Endothelial cell of umbilical vein (primary cell): ENCODE measurements at regions not wholly inside any gene's neighbourhood (a gene's known extent, or its start where the extent isn't known, plus 50 kb on each side); places are given as distances from the start of the nearest gene placed in this dataset.

Experiments
- BruUV-seq: library from RNA; stranded (reverse); fragments of 400-500 nt; replicated peaks from 2 replicates; lab custom pipeline; 2021; lab: Mats Ljungman, UMichigan
- CTCF ChIA-PET: fragments of 300-600, 350-600 bp; sonication (Branson Sonifier 250); formaldehyde crosslinking; loops from one replicate; lab custom pipeline; 2021; ENCODE audit warnings: antibody characterized with exemption, inconsistent platforms; lab: Charles Lee
- POLR2A ChIA-PET: fragments of 300-600, 350-600 bp; sonication (Branson Sonifier 250); formaldehyde crosslinking; loops from one replicate; lab custom pipeline; 2021; ENCODE audit warnings: antibody characterized with exemption, inconsistent platforms; lab: Charles Lee
- DNase-seq: peaks from one replicate; pipeline ENCODE4 v3.0.0-alpha.2; 2011; ENCODE audit warnings: low read depth, low spot score
- FAIRE-seq: peaks from 2 replicates; lab custom pipeline; 2011; peaks lifted over from hg19 to GRCh38; lab: Jason Lieb, UNC
- H2AFZ ChIP-seq: 2 replicates; pipeline ENCODE4 v1.6.0; 2012; ENCODE audit warnings: low read depth, low read length, control low read depth, inconsistent platforms
- H3K27ac ChIP-seq: 2 replicates; pipeline ENCODE4 v1.5.1; 2011; ENCODE audit warnings: low read depth, mild to moderate bottlenecking, control low read depth, low read length, moderate library complexity; ENCODE audit not compliant: insufficient read depth
- H3K27me3 ChIP-seq, 2 experiments: 2 replicates each; pipeline versions ENCODE4 v1.6.0 to v1.6.1; 2011; ENCODE audit warnings: low read length in 2 of 2, mixed read lengths in 1 of 2; ENCODE audit not compliant: control insufficient read depth in 2 of 2, insufficient read depth in 2 of 2
- H3K36me3 ChIP-seq, 2 experiments: 2 replicates in 1 of 2; 3 replicates in 1 of 2; pipeline ENCODE4 v1.5.1; 2011; ENCODE audit warnings: low read length in 2 of 2, mild to moderate bottlenecking in 1 of 2, moderate library complexity in 1 of 2; ENCODE audit not compliant: control insufficient read depth in 2 of 2, insufficient read depth in 2 of 2; ENCODE audit errors: extremely low read depth in 1 of 2
- H3K4me1 ChIP-seq: 3 replicates; pipeline ENCODE4 v1.5.1; 2011; ENCODE audit warnings: mild to moderate bottlenecking, low read length; ENCODE audit not compliant: control insufficient read depth, insufficient read depth; ENCODE audit errors: extremely low read depth
- H3K4me2 ChIP-seq: 2 replicates; pipeline ENCODE4 v1.6.1; 2011; ENCODE audit warnings: low read length, control low read depth, mixed read lengths; ENCODE audit not compliant: insufficient read depth
- H3K4me3 ChIP-seq, 3 experiments: fragments of 200-600 bp in 1 of 3; sonication (generic), shearing (Covaris generic) in 1 of 3; replicated peaks in 1 of 3; 2 replicates each; pipeline ENCODE4 v1.5.1; 2011 to 2016; ENCODE audit warnings: control low read depth in 3 of 3, low read length in 3 of 3, mild to moderate bottlenecking in 2 of 3, inconsistent platforms in 1 of 3, low read depth in 1 of 3, moderate library complexity in 1 of 3; ENCODE audit not compliant: insufficient read depth in 1 of 3
- H3K79me2 ChIP-seq: 2 replicates; pipeline ENCODE4 v1.6.0; 2012; ENCODE audit warnings: low read length, inconsistent platforms; ENCODE audit not compliant: control insufficient read depth, insufficient read depth
- H3K9ac ChIP-seq: replicated peaks from 2 replicates; pipeline ENCODE3; 2011; ENCODE audit warnings: low read length, control low read depth; ENCODE audit not compliant: insufficient read depth; ENCODE audit errors: extremely low read depth
- H3K9me1 ChIP-seq: replicated peaks from 3 replicates; pipeline ENCODE4 v1.6.0; 2011; ENCODE audit warnings: mild to moderate bottlenecking, low read length; ENCODE audit not compliant: control insufficient read depth, insufficient read depth; ENCODE audit errors: extremely low read depth
- H3K9me3 ChIP-seq: replicated peaks from 2 replicates; pipeline ENCODE4 v1.5.1; 2012; ENCODE audit warnings: low read length, inconsistent platforms; ENCODE audit not compliant: control insufficient read depth, insufficient read depth
- H4K20me1 ChIP-seq: replicated peaks from 2 replicates; pipeline ENCODE3; 2011; ENCODE audit warnings: mild to moderate bottlenecking, low read length; ENCODE audit not compliant: control insufficient read depth, insufficient read depth; ENCODE audit errors: extremely low read depth
- EZH2 ChIP-seq: IDR thresholded peaks from 2 replicates; pipeline ENCODE4 v1.6.1; 2012; ENCODE audit warnings: borderline replicate concordance, low read depth, mild to moderate bottlenecking, moderate library complexity, low read length, inconsistent platforms; ENCODE audit not compliant: severe bottlenecking
- FOS ChIP-seq: IDR thresholded peaks from 2 replicates; pipeline ENCODE4 v1.6.1; 2011; ENCODE audit warnings: mild to moderate bottlenecking, low read length, moderate library complexity, borderline replicate concordance; ENCODE audit not compliant: insufficient read depth
- GATA2 ChIP-seq: IDR thresholded peaks from 2 replicates; pipeline ENCODE4 v1.7.0; 2011; ENCODE audit warnings: low read depth, mild to moderate bottlenecking, moderate library complexity, mixed read lengths, low read length; ENCODE audit not compliant: insufficient read length, insufficient read depth
- JUN ChIP-seq: IDR thresholded peaks from 2 replicates; pipeline ENCODE4 v1.6.1; 2011; ENCODE audit warnings: borderline replicate concordance, low read depth; ENCODE audit not compliant: insufficient read length, insufficient read depth
- MYC ChIP-seq: IDR thresholded peaks from one replicate; pipeline ENCODE4 v1.6.1; 2011; ENCODE audit warnings: mild to moderate bottlenecking, low read depth, low read length
- POLR2A ChIP-seq: IDR thresholded peaks from 2 replicates; pipeline ENCODE4 v1.6.1; 2012; ENCODE audit warnings: low read depth, mild to moderate bottlenecking, control low read depth, low read length
- POLR2AphosphoS5 ChIP-seq: IDR thresholded peaks from 2 replicates; pipeline ENCODE4 v1.6.1; 2012; ENCODE audit warnings: low read depth, mild to moderate bottlenecking, control low read depth, low read length, moderate library complexity; ENCODE audit not compliant: insufficient read depth
- dilution Hi-C: fragments of 300-500 bp; cut with MboI; formaldehyde crosslinking; loops from one replicate; pipeline ENCODE4 v1.15.0; 2019; ENCODE audit warnings: low sequenced_read_pairs; ENCODE audit not compliant: extremely low pct_ligation_motif_present
- intact Hi-C: fragments of 100-400 bp; cut with micrococcal nuclease; formaldehyde crosslinking; loops from one replicate; pipeline ENCODE4 v1.10.0; 2022
- TF ChIP-seq, protein P1 (sequence below), 2 donors: IDR thresholded peaks; 1 replicate in 1 of 2; 2 replicates in 1 of 2; pipeline ENCODE4 v1.5.1; 2011; ENCODE audit warnings: low read length in 2 of 2, mild to moderate bottlenecking in 2 of 2, moderate library complexity in 2 of 2, control low read depth in 1 of 2, inconsistent platforms in 1 of 2, low read depth in 1 of 2; ENCODE audit not compliant: insufficient read depth in 1 of 2; ENCODE audit errors: extremely low read depth in 1 of 2
- TF ChIP-seq, protein P2 (sequence below): IDR thresholded peaks from 2 replicates; pipeline ENCODE4 v1.6.1; 2011; ENCODE audit not compliant: insufficient read depth, insufficient read length

DNA sequence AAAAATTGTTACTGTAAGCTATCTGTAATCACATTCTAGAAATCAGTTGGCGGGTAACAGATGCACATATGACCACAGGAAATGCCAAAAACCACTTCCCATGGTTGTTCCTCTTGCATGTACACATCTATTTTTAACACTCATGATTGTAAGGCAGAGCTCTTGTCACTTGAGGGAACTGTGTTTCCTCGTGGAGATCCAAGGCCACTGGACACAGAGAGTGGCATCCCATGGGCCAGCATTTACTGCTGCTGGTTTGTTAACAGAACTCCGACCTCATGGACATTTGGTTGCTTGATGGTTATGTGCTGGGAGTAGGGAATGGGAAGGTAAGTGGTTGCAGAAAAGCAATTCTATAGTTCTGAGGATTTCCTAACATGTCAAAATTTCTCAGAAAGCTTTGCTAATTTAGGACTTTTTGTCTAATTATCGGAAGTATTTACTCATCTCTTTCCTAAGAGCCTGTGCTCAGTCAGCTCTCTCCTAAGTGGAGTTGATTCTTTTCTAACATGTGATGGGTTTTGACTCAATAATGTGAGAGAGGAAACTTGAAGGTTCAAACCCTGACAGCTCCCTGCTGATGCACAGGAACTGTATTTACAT, 202.0 kb upstream of the NR3C1 start:
- no peaks in the 10 kb centered on the region for H3K4me1 ChIP-seq
- no peak overlapping the region for H2AFZ ChIP-seq
- ChIA-PET CTCF (interaction anchor here (1.3 kb wide), 1 partner anchor 19 kb away, joined by 3 read pairs; no protein-coding TSS in a partner anchor), POLR2A (no interaction called here)
- intact Hi-C loops (no loop called here), dilution Hi-C loops (no loop called here)
- H3K27me3 ChIP-seq: peaks cover 2 to 3% of the 10 kb centered on the region in 2 experiments
- H3K9me3 ChIP-seq: no peaks in the 10 kb centered on the region
- FAIRE-seq (no peak), DNase-seq (no peak)
- no peak overlapping the region for H3K4me3 ChIP-seq
- no peaks in the 10 kb centered on the region for H3K36me3 ChIP-seq
- no peak overlapping the region for H3K27ac ChIP-seq
- no peak overlapping the region for H3K4me2 ChIP-seq
- BruUV-seq: no TSS peak
- no peaks in the 10 kb centered on the region for H3K9me1 ChIP-seq
- no peaks in the 10 kb centered on the region for H4K20me1 ChIP-seq
- H3K79me2 ChIP-seq: no peaks in the 10 kb centered on the region
- no peak for TF ChIP-seq MYC
- TF ChIP-seq, protein P1, sequence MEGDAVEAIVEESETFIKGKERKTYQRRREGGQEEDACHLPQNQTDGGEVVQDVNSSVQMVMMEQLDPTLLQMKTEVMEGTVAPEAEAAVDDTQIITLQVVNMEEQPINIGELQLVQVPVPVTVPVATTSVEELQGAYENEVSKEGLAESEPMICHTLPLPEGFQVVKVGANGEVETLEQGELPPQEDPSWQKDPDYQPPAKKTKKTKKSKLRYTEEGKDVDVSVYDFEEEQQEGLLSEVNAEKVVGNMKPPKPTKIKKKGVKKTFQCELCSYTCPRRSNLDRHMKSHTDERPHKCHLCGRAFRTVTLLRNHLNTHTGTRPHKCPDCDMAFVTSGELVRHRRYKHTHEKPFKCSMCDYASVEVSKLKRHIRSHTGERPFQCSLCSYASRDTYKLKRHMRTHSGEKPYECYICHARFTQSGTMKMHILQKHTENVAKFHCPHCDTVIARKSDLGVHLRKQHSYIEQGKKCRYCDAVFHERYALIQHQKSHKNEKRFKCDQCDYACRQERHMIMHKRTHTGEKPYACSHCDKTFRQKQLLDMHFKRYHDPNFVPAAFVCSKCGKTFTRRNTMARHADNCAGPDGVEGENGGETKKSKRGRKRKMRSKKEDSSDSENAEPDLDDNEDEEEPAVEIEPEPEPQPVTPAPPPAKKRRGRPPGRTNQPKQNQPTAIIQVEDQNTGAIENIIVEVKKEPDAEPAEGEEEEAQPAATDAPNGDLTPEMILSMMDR (IDR thresholded peaks at IDR 0.05; ENCODE audit: extremely low read depth in 1 of 2, insufficient read depth in 1 of 2, low read depth in 1 of 2, low read length in 2 of 2): no peak
- TF ChIP-seq FOS: no peak
- TF ChIP-seq POLR2A: no peak
- no peak overlapping the region for H3K9ac ChIP-seq

GRCh38 chr5:143601917-143602333, 198.4 kb upstream of the NR3C1 start:
- CTCF ChIA-PET: no interaction called here
- H3K9me1 ChIP-seq: no peaks in the 10 kb centered on the region
- intact Hi-C loops: no loop called here
- BruUV-seq: no TSS peak
- no peak overlapping the region for H2AFZ ChIP-seq
- no peak overlapping the region for H3K4me2 ChIP-seq
- DNase-seq (no peak), FAIRE-seq (no peak)
- no peaks in the 10 kb centered on the region for H3K79me2 ChIP-seq
- H4K20me1 ChIP-seq: no peaks in the 10 kb centered on the region
- H3K27ac ChIP-seq: no peak overlapping the region
- H3K9ac ChIP-seq: no peak overlapping the region
- H3K27me3 ChIP-seq: peaks cover 0 to 2% of the 10 kb centered on the region in 2 experiments
- H3K9me3 ChIP-seq: no peaks in the 10 kb centered on the region
- TF ChIP-seq POLR2A (no peak), POLR2AphosphoS5 (no peak), EZH2 (no peak), FOS (no peak), JUN (no peak), GATA2 (no peak), MYC (no peak)
- TF ChIP-seq, protein P2, sequence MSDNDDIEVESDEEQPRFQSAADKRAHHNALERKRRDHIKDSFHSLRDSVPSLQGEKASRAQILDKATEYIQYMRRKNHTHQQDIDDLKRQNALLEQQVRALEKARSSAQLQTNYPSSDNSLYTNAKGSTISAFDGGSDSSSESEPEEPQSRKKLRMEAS: no peak
- TF ChIP-seq, protein P1 (IDR thresholded peaks at IDR 0.05; ENCODE audit: extremely low read depth in 1 of 2, insufficient read depth in 1 of 2, low read depth in 1 of 2, low read length in 2 of 2): no peak
- no peaks in the 10 kb centered on the region for H3K4me1 ChIP-seq
- no peak overlapping the region for H3K4me3 ChIP-seq
- POLR2A ChIA-PET: no interaction called here
- no peaks in the 10 kb centered on the region for H3K36me3 ChIP-seq
- dilution Hi-C loops: no loop called here
